ENCODE measurements at regions not wholly inside any gene's neighbourhood (a gene's known extent, or its start where the extent isn't known, plus 50 kb on each side); places are given as distances from the start of the nearest gene placed in this dataset.

- Histone ChIP-seq H3K27ac (ENCODE audit: low read depth in 1 of 2, low read length in 2 of 2) (no peak overlapping the region), H3K9me3 (ENCODE audit: control insufficient read depth in 4 of 4, low read length in 3 of 4) (no peaks in the 10 kb centered on the region), H3K27me3 (ENCODE audit: control insufficient read depth in 4 of 4, insufficient read depth in 4 of 4, low read length in 3 of 4) (no peaks in the 10 kb centered on the region), H3K9ac (ENCODE audit: low read depth in 1 of 2, low read length in 2 of 2) (no peak overlapping the region), H3K36me3 (ENCODE audit: control insufficient read depth in 4 of 4, insufficient read depth in 3 of 4, low read depth in 1 of 4, low read length in 3 of 4) (no peaks in the 10 kb centered on the region), H3K4me1 (ENCODE audit: control insufficient read depth in 4 of 4, insufficient read depth in 4 of 4, low read length in 3 of 4) (no peaks in the 10 kb centered on the region), H3K4me3 (ENCODE audit: low read depth in 1 of 3, low read length in 3 of 3) (no peak overlapping the region)
- WGBS = 86% methylated on average over 12 of the region's 12 CpGs
- DNase-seq (ENCODE audit: low spot score) = no peak
- no peak for TF ChIP-seq SP1 (IDR thresholded peaks at IDR 0.05)
- TF ChIP-seq HNF4A (conservative IDR thresholded peaks at IDR 0.05) = no peak
- TF ChIP-seq FOXA2 (IDR thresholded peaks at IDR 0.05) = no peak
- no peak for TF ChIP-seq YY1 (IDR thresholded peaks at IDR 0.05)
- TF ChIP-seq HNF4G (IDR thresholded peaks at IDR 0.05) = no peak
- TF ChIP-seq ATF3 (IDR thresholded peaks at IDR 0.05) = no peak
- TF ChIP-seq RAD21 (IDR thresholded peaks at IDR 0.05) = no peak
- no peak for TF ChIP-seq NR2F2 (IDR thresholded peaks at IDR 0.05)
- TF ChIP-seq EGR1 (IDR thresholded peaks at IDR 0.05; ENCODE audit: low read depth in 2 of 2) = no peak
- no peak for TF ChIP-seq JUND (IDR thresholded peaks at IDR 0.05)
- TF ChIP-seq ZBTB33 (IDR thresholded peaks at IDR 0.05) = no peak
- TF ChIP-seq GABPA (IDR thresholded peaks at IDR 0.05 in 1 of 2, conservative IDR thresholded peaks at IDR 0.05 in 1 of 2) = no peak
- no peak for TF ChIP-seq TAF1 (conservative IDR thresholded peaks at IDR 0.05)
- TF ChIP-seq REST (IDR thresholded peaks at IDR 0.05) = no peak
- TF ChIP-seq RXRA (IDR thresholded peaks at IDR 0.05) = no peak
- TF ChIP-seq MAX (IDR thresholded peaks at IDR 0.05) = no peak
- TF ChIP-seq CTCF (IDR thresholded peaks at IDR 0.05; ENCODE audit: low read depth, low read length, missing input control) = no peak
- TF ChIP-seq FOXA1 (IDR thresholded peaks at IDR 0.05) = no peak
Measured at GRCh38 chr19:30084390-30084819, 142.4 kb downstream of the URI1 start.

Measured in liver (tissue), 8 donors.